K562 (cell line): ENCODE measurements at regions not wholly inside any gene's neighbourhood (a gene's known extent, or its start where the extent isn't known, plus 50 kb on each side); places are given as distances from the start of the nearest gene placed in this dataset.
A peak's percentile ranks its signal among the peaks of the same experiment; 100 is the strongest.

Experiments used
- ARHGAP35 ChIP-seq: fragments of 450-650 bp; IDR thresholded peaks from 2 replicates; pipeline ENCODE4 v1.6.1; 2018; ENCODE audit not compliant: partially characterized antibody
- ATF7 ChIP-seq: fragments of 450-650 bp; IDR thresholded peaks from 2 replicates; pipeline ENCODE4 v1.7.1; 2014; ENCODE audit warnings: mild to moderate bottlenecking, moderate library complexity
- BHLHE40 ChIP-seq: IDR thresholded peaks from 2 replicates; pipeline ENCODE4 v1.6.1; 2011; ENCODE audit warnings: low read length, improper control_type of control experiment
- CBFA2T3 ChIP-seq: fragments of 450-650 bp; IDR thresholded peaks from 2 replicates; pipeline ENCODE4 v1.6.1; 2017
- CXXC5 ChIP-seq: fragments of 250-450 bp; sonication (Bioruptor Pico); IDR thresholded peaks from 2 replicates; pipeline ENCODE4 v1.8.0; 2022; ENCODE audit warnings: inconsistent platforms, mild to moderate bottlenecking, moderate library complexity
- DDX20 ChIP-seq: fragments of 450-650 bp; IDR thresholded peaks from 2 replicates; pipeline ENCODE4 v1.6.1; 2016; ENCODE audit warnings: missing genetic modification characterization, low read depth, mild to moderate bottlenecking, missing compliant biosample characterization, moderate library complexity
- EP300 ChIP-seq: IDR thresholded peaks from 2 replicates; pipeline ENCODE4 v1.6.1; 2012; ENCODE audit warnings: low read length, improper control_type of control experiment
- EZH2 ChIP-seq: IDR thresholded peaks from 2 replicates; pipeline ENCODE4 v1.6.1; 2012; ENCODE audit warnings: low read depth, mild to moderate bottlenecking, inconsistent platforms, low read length, borderline replicate concordance
- ILF3 ChIP-seq: fragments of 450-650 bp; IDR thresholded peaks from 2 replicates; pipeline ENCODE4 v1.6.1; 2018; ENCODE audit warnings: antibody characterized with exemption, mild to moderate bottlenecking, moderate library complexity, borderline replicate concordance
- MAFK ChIP-seq: IDR thresholded peaks from 2 replicates; pipeline ENCODE4 v1.6.1; 2011; ENCODE audit warnings: low read length, improper control_type of control experiment
- MEF2A ChIP-seq: IDR thresholded peaks from 2 replicates; pipeline ENCODE4 v1.6.1; 2011; ENCODE audit warnings: low read depth, mild to moderate bottlenecking, low read length, moderate library complexity; ENCODE audit not compliant: control insufficient read depth
- NEUROD1 ChIP-seq: fragments of 150-350 bp; IDR thresholded peaks from 2 replicates; pipeline ENCODE4 v1.6.1; 2014; ENCODE audit warnings: borderline replicate concordance, low read length, low read depth; ENCODE audit not compliant: partially characterized antibody
- POLR2B ChIP-seq: fragments of 450-650 bp; IDR thresholded peaks from 2 replicates; pipeline ENCODE4 v1.6.1; 2018; ENCODE audit warnings: low read depth; ENCODE audit not compliant: partially characterized antibody
- PTRF ChIP-seq: fragments of 450-650 bp; IDR thresholded peaks from 2 replicates; pipeline ENCODE4 v1.6.1; 2016; ENCODE audit warnings: mild to moderate bottlenecking, missing genetic modification characterization, missing compliant biosample characterization
- RCOR1 ChIP-seq, 2 experiments: IDR thresholded peaks; 2 replicates each; pipeline ENCODE4 v1.6.1; 2012; ENCODE audit warnings: low read depth in 2 of 2, low read length in 2 of 2, borderline replicate concordance in 1 of 2, improper control_type of control experiment in 1 of 2
- TCF3 ChIP-seq: sonication (generic); formaldehyde crosslinking; IDR thresholded peaks from 2 replicates; pipeline ENCODE4 v1.4.0; 2020; ENCODE audit warnings: mild to moderate bottlenecking, missing genetic modification reagents
- YY1 ChIP-seq, 3 experiments: IDR thresholded peaks; 2 replicates each; pipeline ENCODE4 v1.6.1; 2011; ENCODE audit warnings: low read length in 2 of 3, mild to moderate bottlenecking in 2 of 3, moderate library complexity in 2 of 3, borderline replicate concordance in 1 of 3, control low read depth in 1 of 3, low read depth in 1 of 3; ENCODE audit not compliant: insufficient read depth in 3 of 3, insufficient replicate concordance in 2 of 3, control insufficient read depth in 1 of 3, insufficient read length in 1 of 3; ENCODE audit errors: extremely low read depth in 1 of 3
- ZNF263 ChIP-seq: sonication (generic); formaldehyde crosslinking; IDR thresholded peaks from 2 replicates; pipeline ENCODE4 v1.8.0; 2022; ENCODE audit warnings: mild to moderate bottlenecking, missing genetic modification reagents, borderline replicate concordance
- ZNF707 ChIP-seq: fragments of 250-450 bp; sonication (Bioruptor Pico); conservative IDR thresholded peaks from 2 replicates; pipeline ENCODE4 v1.8.0; 2022; ENCODE audit warnings: inconsistent platforms, mild to moderate bottlenecking, moderate library complexity
- ZNF830 ChIP-seq: fragments of 250-450 bp; sonication (Bioruptor Pico); IDR thresholded peaks from 2 replicates; pipeline ENCODE4 v1.5.0; 2021; ENCODE audit warnings: mild to moderate bottlenecking
- TF ChIP-seq, protein P1 (sequence below): fragments of 450-650 bp; formaldehyde crosslinking; IDR thresholded peaks from 2 replicates; pipeline ENCODE4 v1.4.0; 2020; ENCODE audit warnings: mild to moderate bottlenecking, moderate library complexity
- TF ChIP-seq, protein P2 (sequence below): fragments of 450-650 bp; IDR thresholded peaks from 2 replicates; pipeline ENCODE4 v1.6.1; 2016; ENCODE audit warnings: mild to moderate bottlenecking
- TF ChIP-seq, protein P3 (sequence below): fragments of 450-650 bp; formaldehyde crosslinking; IDR thresholded peaks from 2 replicates; pipeline ENCODE4 v1.4.0; 2020; ENCODE audit warnings: mild to moderate bottlenecking
- TF ChIP-seq, protein P4 (sequence below): sonication (generic); formaldehyde crosslinking; IDR thresholded peaks from 2 replicates; pipeline ENCODE4 v1.9.0; 2022; ENCODE audit warnings: mild to moderate bottlenecking, missing genetic modification reagents

DNA sequence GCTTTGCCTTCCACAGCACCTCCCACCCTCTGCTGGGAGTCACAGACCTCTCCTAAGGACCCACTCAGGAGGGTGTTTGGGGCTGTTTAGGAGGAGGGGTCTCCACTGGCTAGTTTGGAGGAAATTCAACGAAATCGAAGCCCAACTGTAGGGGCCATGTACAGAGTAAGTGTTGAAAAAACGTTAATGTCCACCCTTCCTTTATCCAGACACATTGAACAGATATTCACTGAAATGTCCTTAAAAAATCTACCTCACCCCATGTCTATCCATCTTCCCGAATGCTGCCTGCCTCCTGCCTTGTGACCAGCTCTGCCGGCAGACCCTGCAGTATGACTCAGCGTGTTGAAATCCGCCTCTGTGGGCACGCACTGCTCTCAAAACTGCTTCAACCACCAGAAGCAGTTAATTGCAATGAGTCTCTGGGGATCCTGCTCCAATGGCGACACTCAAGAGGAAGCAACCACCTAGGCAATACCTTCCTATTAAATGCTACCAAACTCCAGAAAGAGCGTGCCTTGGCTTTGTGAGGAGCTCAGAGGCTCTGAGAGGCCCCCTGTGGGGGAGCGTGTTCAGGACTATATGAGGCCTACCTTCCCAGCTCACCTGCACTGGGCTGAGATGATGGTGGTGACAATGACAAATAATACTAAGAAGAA lies 61.4 kb upstream of the RTN4 start (continued):
- TF ChIP-seq ZNF263 (CRISPR knock-in tag) (no peak), YY1 (IDR thresholded peaks at IDR 0.05; ENCODE audit: borderline replicate concordance in 1 of 3, control insufficient read depth in 1 of 3, extremely low read depth in 1 of 3, insufficient read depth in 3 of 3, insufficient read length in 1 of 3, insufficient replicate concordance in 2 of 3, low read depth in 1 of 3, low read length in 2 of 3) (peak in 1 of 3 experiments; percentile 60), EZH2 (no peak), ZNF830 (peak; percentile 51; the same call in 1 of the 2 replicates), CXXC5 (CRISPR knock-in tag) (peak; percentile 85), MAFK (peak; percentile 86), TCF3 (CRISPR knock-in tag) (no peak), ARHGAP35 (no peak), NEUROD1 (peak; percentile 31), PTRF (tag) (no peak; the same call in 1 of the 2 replicates), DDX20 (tag) (peak; percentile 56; the same call in 1 of the 2 replicates), BHLHE40 (peak; percentile 65), ATF7 (peak; percentile 51; the same call in 1 of the 2 replicates), ZNF707 (CRISPR knock-in tag) (no peak), POLR2B (peak; percentile 19), RCOR1 (IDR thresholded peaks at IDR 0.05; ENCODE audit: borderline replicate concordance in 1 of 2, low read depth in 2 of 2, low read length in 2 of 2) (peak in 1 of 2 experiments; percentile 55; a peak in 1 of 4 replicates), EP300 (peak; percentile 52), CBFA2T3 (peak; percentile 11; the same call in 1 of the 2 replicates), ILF3 (no peak), MEF2A (no peak)
- TF ChIP-seq, protein P1, sequence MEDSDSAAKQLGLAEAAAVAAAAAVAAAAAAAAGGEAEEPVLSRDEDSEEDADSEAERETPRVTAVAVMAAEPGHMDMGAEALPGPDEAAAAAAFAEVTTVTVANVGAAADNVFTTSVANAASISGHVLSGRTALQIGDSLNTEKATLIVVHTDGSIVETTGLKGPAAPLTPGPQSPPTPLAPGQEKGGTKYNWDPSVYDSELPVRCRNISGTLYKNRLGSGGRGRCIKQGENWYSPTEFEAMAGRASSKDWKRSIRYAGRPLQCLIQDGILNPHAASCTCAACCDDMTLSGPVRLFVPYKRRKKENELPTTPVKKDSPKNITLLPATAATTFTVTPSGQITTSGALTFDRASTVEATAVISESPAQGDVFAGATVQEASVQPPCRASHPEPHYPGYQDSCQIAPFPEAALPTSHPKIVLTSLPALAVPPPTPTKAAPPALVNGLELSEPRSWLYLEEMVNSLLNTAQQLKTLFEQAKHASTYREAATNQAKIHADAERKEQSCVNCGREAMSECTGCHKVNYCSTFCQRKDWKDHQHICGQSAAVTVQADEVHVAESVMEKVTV (CRISPR knock-in tag): 0 out of 2 replicates have a peak, but pooled peaks have one; percentile 11
- TF ChIP-seq, protein P2, sequence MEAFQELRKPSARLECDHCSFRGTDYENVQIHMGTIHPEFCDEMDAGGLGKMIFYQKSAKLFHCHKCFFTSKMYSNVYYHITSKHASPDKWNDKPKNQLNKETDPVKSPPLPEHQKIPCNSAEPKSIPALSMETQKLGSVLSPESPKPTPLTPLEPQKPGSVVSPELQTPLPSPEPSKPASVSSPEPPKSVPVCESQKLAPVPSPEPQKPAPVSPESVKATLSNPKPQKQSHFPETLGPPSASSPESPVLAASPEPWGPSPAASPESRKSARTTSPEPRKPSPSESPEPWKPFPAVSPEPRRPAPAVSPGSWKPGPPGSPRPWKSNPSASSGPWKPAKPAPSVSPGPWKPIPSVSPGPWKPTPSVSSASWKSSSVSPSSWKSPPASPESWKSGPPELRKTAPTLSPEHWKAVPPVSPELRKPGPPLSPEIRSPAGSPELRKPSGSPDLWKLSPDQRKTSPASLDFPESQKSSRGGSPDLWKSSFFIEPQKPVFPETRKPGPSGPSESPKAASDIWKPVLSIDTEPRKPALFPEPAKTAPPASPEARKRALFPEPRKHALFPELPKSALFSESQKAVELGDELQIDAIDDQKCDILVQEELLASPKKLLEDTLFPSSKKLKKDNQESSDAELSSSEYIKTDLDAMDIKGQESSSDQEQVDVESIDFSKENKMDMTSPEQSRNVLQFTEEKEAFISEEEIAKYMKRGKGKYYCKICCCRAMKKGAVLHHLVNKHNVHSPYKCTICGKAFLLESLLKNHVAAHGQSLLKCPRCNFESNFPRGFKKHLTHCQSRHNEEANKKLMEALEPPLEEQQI: no peak
- TF ChIP-seq, protein P3, sequence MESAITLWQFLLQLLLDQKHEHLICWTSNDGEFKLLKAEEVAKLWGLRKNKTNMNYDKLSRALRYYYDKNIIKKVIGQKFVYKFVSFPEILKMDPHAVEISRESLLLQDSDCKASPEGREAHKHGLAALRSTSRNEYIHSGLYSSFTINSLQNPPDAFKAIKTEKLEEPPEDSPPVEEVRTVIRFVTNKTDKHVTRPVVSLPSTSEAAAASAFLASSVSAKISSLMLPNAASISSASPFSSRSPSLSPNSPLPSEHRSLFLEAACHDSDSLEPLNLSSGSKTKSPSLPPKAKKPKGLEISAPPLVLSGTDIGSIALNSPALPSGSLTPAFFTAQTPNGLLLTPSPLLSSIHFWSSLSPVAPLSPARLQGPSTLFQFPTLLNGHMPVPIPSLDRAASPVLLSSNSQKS: no peak
- TF ChIP-seq, protein P4, sequence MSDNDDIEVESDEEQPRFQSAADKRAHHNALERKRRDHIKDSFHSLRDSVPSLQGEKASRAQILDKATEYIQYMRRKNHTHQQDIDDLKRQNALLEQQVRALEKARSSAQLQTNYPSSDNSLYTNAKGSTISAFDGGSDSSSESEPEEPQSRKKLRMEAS (CRISPR knock-in tag): 0 out of 2 replicates have a peak, but pooled peaks have one; percentile 9
